HG03175 (cell line): ENCODE measurements at regions not wholly inside any gene's neighbourhood (a gene's known extent, or its start where the extent isn't known, plus 50 kb on each side); places are given as distances from the start of the nearest gene placed in this dataset.

Experiments used
- ATAC-seq: cut with Tn5 transposase; IDR thresholded peaks from one replicate; pipeline ENCODE4 v1.9.1; 2021; ENCODE audit warnings: mild to moderate bottlenecking, moderate library complexity; ENCODE audit not compliant: unreplicated experiment

DNA sequence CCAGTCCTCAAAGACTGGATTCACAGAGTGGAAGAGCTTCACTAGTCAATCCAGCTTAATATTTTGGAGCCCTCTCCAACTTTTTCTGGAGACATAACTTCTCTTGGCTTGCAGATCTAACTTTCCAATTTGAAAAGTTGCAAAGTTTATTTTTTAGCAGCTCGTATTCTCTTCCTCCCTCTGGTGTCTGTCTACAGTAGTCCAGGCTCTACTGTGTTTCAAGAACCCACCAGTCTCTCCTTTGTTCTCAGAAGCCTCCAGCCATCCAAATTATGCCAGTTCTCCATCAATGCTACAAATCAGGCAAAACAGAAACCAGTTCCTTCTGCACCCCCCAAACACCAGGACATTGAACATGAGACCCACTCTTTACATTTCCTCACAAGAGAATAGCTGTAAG, 376.1 kb upstream of the OPRM1 start:
- ATAC-seq = no peak

GRCh38 chr6:153645326-153645725, 393.7 kb upstream of the OPRM1 start:
- ATAC-seq = no peak

- no peak for ATAC-seq
Measured at GRCh38 chr6:153644000-153644399, 395.0 kb upstream of the OPRM1 start.

GRCh38 chr6:153634416-153634815, 404.6 kb upstream of the OPRM1 start:
- ATAC-seq = no peak

DNA sequence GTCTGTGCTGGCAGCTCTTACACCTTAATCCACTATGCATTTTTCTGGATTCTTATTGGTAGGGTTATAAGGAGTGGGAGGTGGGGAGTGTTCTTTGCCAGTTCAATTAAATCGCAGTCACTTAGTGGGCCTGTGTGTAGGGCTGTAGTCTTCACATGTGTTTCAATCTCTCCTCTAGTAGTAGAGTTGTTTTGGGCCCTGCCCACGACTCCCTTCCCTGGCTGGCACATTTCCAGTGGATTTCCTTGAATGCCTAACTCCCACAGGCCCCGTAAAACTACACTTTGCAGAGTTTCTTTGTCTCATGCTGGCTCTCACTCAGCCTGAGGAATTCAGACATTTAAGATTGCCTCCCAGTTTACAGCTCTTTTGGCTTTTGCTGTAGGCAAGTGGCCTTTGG, 414.0 kb upstream of the OPRM1 start:
- ATAC-seq = no peak

DNA sequence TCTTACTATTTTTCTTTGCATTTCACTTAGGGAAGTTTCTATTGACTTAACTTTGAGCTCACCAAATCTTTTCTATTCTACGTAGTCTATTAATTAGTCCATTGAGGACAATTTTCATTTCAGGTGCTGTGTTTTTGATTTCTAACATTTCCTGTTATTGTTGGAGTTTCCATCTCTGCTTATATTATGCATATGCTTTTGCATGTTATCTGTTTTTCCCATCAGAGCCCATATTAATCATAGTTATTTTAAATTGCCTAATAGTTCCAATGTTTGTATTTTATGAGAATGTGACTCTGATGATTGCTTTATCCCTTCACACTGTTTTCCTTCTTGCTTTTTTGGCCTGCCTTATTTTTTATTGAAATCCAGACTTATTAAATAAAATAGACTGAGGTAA, 414.5 kb upstream of the OPRM1 start:
- no peak for ATAC-seq

DNA sequence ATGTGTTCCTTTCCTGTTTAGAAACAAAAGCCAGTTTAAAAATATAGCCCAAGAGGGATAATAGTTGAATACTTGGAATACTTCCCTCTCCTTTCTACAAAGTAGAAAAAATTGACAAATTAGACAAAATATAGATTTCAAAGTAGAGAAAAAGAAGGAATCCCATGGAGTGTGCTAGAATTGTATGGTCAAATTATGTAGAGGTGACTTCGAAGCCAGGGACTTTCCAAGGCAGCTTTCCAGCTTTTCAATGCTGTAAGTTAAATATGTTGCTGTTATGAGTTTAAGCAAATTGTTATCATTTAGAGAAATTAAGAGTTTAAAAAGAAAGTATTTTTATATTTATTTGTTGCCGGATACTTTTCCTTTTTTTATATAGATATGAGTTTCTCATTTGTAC, 415.5 kb upstream of the OPRM1 start:
- ATAC-seq = no peak

GRCh38 chr6:153621491-153621890, 417.5 kb upstream of the OPRM1 start:
- ATAC-seq = no peak

DNA sequence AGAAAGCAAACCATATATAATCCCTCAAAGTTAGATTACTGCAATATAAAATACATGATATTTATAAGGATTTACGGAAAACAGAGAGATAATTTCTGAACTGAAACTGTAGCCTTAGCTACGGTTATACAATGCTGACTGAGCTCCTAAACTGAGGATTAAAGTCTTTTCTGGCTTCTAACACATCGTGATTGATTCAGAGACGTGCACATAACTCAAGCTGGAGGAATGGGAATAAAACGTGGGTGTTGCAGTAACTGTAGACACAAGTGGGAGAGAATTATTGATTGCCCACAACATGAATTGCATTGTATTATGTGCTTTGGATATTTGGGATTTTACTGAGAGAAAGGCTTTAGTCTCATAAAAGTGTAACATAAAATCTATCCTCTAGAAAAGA, 418.0 kb upstream of the OPRM1 start:
- no peak for ATAC-seq

DNA sequence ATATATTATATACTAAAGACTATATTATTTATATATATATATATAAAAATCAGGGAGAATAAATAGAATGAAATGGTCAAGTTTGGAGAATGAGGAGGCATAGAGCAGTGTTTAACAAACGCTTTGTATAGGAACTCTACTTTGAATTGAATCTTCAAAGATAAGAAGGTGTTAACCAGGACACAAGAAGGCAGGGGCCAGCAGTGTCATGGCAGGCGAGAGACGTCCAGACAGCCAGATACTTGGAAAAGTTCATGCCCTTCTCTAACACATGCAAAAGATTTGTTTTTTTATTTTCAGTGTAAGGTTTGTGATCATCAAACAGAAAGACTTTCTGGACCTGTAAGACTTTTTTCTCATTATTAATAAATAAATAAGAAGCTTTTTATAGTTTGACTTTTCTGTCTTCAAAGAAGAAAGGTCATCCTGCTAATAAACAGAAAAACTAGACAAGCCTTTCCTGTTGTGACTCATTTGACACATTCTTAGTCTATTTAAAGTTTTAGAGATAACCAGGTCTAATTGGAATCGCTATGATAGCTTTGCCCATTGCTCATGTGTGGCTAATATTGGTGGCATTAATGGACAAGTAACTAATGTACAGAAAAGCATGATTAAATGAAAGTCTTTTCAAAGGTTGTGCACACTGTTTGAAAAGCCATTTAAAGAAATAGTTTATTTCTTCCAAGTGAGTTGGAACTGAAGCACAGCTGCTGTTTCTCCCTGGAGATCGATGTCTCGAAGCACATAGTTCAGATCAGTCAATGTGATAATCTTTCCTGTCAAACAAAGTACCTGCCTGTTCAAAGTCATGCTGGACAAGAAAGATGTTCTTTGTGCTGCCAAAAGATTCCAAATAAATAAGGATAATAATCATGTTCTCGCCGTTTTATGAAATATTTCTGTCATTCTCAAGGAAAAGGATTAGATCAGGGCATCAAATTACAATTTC, 420.4 kb upstream of the OPRM1 start:
- no peak for ATAC-seq

GRCh38 chr6:153616506-153616905, 422.5 kb upstream of the OPRM1 start:
- no peak for ATAC-seq

DNA sequence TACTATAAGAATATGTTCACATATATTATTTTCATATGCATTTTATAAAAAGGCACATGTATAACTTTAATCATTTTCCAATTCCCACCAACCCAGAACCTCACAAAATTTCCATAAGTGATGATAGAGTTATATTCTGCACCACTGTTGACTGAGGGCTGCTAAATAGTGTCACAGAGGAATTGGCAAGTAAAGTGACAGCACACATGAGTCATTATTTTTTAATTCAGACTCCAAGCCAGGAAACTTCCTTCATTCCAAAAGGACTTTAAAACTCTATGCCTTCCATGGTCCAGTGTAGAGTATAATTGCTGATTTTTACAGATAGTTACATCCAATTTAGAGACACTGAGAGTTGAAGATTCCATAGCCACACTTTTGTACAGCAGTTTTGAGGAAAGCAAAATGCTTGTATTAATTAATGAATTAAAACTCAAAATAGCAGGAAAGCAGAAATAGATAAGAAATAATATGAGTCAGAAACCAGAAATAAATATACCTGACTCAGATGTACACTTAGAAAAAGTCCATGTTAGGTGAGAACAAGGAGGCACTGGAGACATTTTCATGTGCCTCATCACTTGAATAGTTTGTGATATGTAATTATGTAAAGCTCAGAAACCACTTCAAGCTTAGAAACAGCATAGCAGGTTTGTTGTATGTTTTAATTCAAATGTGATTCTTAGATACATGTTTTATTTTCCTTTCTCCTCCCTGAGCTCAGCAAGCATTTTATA, 425.2 kb upstream of the OPRM1 start:
- no peak for ATAC-seq

DNA sequence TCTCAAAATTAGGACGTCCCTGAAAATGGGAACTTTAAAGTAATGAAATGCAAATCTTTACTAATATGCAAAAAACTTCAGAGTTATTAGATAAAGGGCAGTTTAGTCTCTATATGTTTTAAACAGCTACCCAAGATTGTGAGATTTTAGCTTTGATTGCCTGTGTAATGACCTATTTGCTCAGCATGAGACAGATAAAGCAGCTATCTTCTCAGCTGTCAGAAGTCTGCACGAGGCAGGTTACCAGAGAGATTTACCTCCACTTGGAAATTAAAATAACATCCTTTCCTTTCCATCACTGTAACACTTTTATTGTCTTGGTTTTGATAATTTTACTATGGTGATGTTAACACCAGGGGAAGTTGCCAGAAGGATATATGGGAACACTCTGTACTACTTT, 436.6 kb upstream of the OPRM1 start:
- no peak for ATAC-seq

DNA sequence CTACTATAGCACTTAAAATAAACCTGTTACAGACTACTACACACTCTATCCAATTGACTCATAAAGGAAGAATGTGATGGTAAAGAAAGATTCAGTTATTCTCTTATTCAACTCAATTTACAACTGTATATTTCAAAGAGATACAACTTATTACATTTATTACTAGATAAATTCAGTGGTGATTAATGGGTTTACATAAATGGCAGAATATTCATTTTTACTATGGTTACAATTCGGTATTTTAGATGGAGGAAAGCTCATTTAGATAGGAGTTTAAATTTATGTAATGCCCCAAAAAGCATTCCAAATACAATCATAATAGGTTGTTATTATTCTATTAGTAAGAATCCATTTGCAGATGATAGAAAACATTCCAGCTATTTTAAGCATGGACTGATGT, 439.1 kb upstream of the OPRM1 start:
- ATAC-seq = no peak

DNA sequence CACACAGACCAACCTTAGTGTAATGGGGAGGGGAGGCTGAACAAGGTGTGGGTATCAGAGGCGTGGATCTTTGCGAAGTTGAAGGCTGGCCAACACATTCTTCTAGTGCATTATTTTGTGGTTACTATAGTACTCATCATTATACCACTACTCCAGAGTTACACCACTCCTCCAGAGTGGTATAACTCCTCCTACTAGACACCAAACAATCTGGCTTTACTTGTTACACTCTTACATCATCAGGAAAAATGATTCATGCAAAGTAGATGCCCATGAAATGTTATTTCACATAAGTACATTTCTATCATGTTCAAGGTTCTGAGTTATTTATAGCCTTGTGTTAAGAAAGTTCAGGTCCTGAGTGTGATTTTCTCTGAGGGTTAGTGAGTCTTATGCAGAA, 443.1 kb upstream of the OPRM1 start:
- ATAC-seq = no peak

GRCh38 chr6:153594871-153595270, 444.2 kb upstream of the OPRM1 start:
- no peak for ATAC-seq

DNA sequence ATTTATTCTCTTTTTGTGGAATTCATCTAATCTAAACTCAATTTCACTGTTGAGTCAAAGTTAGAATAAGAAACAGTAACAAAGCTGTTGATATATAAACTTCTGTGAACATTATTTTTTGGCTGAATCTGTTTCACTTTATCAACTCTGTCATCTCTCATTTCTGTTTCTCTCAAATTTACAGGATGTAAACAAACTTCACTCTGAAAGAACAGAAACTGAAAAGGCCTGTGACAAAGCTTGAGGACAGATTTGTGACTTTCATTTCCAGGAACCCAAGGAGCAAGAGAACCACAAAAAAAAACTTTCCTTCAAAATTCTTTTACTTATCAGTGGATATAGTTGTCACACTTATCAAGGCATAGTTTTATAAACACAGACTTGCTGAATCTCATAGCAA, 447.9 kb upstream of the OPRM1 start:
- ATAC-seq = peak; percentile 65

DNA sequence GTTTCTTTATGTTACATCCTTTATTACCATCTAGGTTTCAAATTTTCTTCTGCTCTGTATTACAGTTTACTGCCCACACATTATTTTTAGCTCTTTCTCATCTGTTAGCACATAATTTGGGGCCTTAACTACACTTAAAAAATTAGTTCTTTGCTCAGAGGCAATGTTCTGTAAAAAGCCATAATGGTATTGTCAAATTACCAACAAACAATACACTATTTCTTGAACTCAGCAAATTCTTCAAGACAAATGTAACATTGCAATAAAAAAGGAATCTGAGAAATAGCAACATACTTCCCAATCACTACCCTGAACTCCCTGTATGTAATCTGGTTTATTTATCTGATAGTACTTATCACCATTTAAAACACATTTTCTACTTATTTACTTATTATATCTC, 448.6 kb upstream of the OPRM1 start:
- no peak for ATAC-seq

- no peak for ATAC-seq
Measured at GRCh38 chr6:153588330-153588729, 450.7 kb upstream of the OPRM1 start.

DNA sequence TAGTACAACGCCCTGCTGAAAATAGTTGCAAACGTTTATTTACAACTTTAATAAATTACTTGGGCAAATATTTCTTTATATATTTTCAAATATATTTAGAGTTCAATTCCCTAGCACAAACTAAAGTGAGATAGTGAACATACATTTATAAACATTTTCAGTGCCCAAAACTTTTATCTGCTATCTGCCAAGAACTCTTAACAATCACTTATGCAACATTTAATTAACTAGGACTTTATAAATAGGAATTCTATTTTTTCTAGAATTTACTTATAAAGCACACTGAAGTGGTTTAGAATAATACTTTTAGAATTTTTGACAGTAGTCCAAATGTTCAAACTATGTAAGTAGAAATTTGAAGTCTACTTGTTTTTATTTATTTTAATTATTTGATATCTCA, 452.6 kb upstream of the RGS17 start:
- ATAC-seq = no peak

DNA sequence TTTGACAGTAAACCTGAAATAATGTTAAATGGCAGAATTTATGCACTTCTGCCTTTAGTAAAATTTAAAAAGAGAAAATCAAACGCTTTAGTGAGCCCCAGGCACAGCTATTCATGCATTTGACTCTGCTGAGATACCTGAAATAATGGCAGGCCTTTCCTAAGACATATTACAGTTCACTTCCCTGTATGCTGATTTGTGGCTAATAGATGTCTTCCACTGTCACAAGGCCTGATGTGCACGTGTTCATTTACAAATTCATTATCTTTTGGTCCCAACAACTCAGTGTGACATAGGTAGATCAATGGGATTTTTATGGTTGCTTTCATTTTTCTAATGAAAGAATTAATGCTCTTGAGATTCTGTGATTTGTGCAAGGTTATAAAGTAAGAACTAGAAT, 449.7 kb upstream of the RGS17 start:
- no peak for ATAC-seq

DNA sequence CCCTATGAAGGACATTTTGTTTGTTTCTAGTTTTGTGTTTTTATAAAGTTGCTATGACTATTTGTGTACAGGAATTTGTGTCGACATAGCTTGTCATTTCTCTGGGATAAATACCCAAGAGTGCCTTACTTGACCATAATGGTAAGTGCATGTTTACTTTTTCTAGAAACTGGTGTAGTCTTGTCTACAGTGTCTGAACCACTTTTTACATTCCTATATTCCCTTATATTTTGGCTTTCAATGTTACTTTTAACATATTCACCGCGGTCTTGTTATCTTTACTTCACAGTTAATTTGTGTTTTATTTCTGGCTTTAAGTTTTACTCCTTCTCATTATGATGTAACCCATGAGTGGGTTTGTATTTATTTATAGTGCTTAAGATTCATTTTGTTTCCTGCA, 444.4 kb upstream of the RGS17 start:
- ATAC-seq = no peak
